Kidney (tissue), 13 donors: ENCODE measurements at regions not wholly inside any gene's neighbourhood (a gene's known extent, or its start where the extent isn't known, plus 50 kb on each side); places are given as distances from the start of the nearest gene placed in this dataset.

ENCODE experiments used
- DNase-seq, 5 donors: peaks; one replicate each; pipeline ENCODE4 v3.0.0-alpha.2; 2013 to 2020
- FAIRE-seq: peaks from 2 replicates; lab custom pipeline; 2012; peaks lifted over from hg19 to GRCh38; lab: Jason Lieb, UNC
- H3K27ac ChIP-seq, 2 donors: one replicate each; pipeline ENCODE4 v1.7.0; 2013; ENCODE audit warnings: low read depth in 2 of 2, low read length in 2 of 2, inconsistent platforms in 1 of 2
- H3K27me3 ChIP-seq: one replicate; pipeline ENCODE4 v1.7.1; 2013; ENCODE audit warnings: low read length, inconsistent platforms; ENCODE audit not compliant: control insufficient read depth, insufficient read depth
- H3K36me3 ChIP-seq, 3 donors: one replicate each; pipeline versions ENCODE4 v1.7.0 to v1.7.1; 2013; ENCODE audit warnings: low read length in 3 of 3, control low read depth in 1 of 3, inconsistent platforms in 1 of 3; ENCODE audit not compliant: insufficient read depth in 3 of 3, control insufficient read depth in 2 of 3
- H3K4me1 ChIP-seq, 3 donors: one replicate each; pipeline versions ENCODE4 v1.7.0 to v1.7.1; 2013; ENCODE audit warnings: low read length in 3 of 3, inconsistent platforms in 1 of 3, low read depth in 1 of 3; ENCODE audit not compliant: control insufficient read depth in 2 of 3, insufficient read depth in 2 of 3
- H3K4me3 ChIP-seq, 3 donors: one replicate each; pipeline versions ENCODE4 v1.7.0 to v1.8.1; 2013; ENCODE audit warnings: low read length in 3 of 3, control low read depth in 1 of 3, inconsistent platforms in 1 of 3
- H3K9ac ChIP-seq, 3 donors: one replicate each; pipeline versions ENCODE4 v1.7.0 to v1.7.1; 2013; ENCODE audit warnings: low read length in 3 of 3, control low read depth in 1 of 3, inconsistent platforms in 1 of 3
- H3K9me3 ChIP-seq, 3 donors: one replicate each; pipeline versions ENCODE4 v1.7.0 to v1.7.1; 2013; ENCODE audit warnings: low read length in 3 of 3, control low read depth in 1 of 3, inconsistent platforms in 1 of 3; ENCODE audit not compliant: control insufficient read depth in 2 of 3, insufficient read depth in 1 of 3
- CTCF ChIP-seq: IDR thresholded peaks from 3 replicates; pipeline ENCODE4 v1.5.1; 2012; ENCODE audit warnings: mild to moderate bottlenecking, moderate library complexity, borderline replicate concordance; ENCODE audit not compliant: insufficient read depth; ENCODE audit errors: extremely low read depth
- intact Hi-C: fragments of 100-400 bp; cut with DNase I; formaldehyde crosslinking; loops from one replicate; pipeline ENCODE4 v1.11.1; 2022
- donor health status: control.
- donor health status: control.
- donor health status: control.
- donor health status: control.
- donor health status: control.
- donor health status: DM: yes; HTN: yes; CAD: no.
- donor health status: Normal renal cell carcinoma (clear cell type).

GRCh38 chr13:85724546-85725432 lies 74.4 kb downstream of the SLITRK6 start:
- Histone ChIP-seq H3K27ac (no peak overlapping the region), H3K27me3 (no peaks in the 10 kb centered on the region), H3K4me1 (no peaks in the 10 kb centered on the region), H3K4me3 (no peak overlapping the region), H3K36me3 (no peaks in the 10 kb centered on the region), H3K9ac (no peak overlapping the region), H3K9me3 (no peaks in the 10 kb centered on the region)
- DNase-seq (peak in 2 of 5 donors; percentile 20 to 50), FAIRE-seq (no peak)
- TF ChIP-seq CTCF, result no peak
- intact Hi-C loops, result no loop called here

- DNase-seq (no peak), FAIRE-seq (no peak)
- no peak for TF ChIP-seq CTCF
These were observed 79.5 kb downstream of the SLITRK6 start for GRCh38 chr13:85719749-85720148.

GRCh38 chr13:85717921-85718320 lies 81.3 kb downstream of the SLITRK6 start:
- Histone ChIP-seq H3K4me3 (no peak overlapping the region), H3K9ac (no peak overlapping the region), H3K27me3 (no peaks in the 10 kb centered on the region), H3K4me1 (no peaks in the 10 kb centered on the region), H3K36me3 (no peaks in the 10 kb centered on the region), H3K9me3 (no peaks in the 10 kb centered on the region), H3K27ac (no peak overlapping the region)
- no peak for FAIRE-seq
- TF ChIP-seq CTCF, result no peak
- DNase-seq, result no peak
- intact Hi-C loops, result no loop called here

More at GRCh38 chr13:85719749-85720148, 79.5 kb downstream of the SLITRK6 start:
- intact Hi-C loops, result no loop called here
- Histone ChIP-seq H3K4me3 (no peak overlapping the region), H3K9me3 (no peaks in the 10 kb centered on the region), H3K27me3 (no peaks in the 10 kb centered on the region), H3K27ac (no peak overlapping the region), H3K9ac (no peak overlapping the region), H3K4me1 (no peaks in the 10 kb centered on the region), H3K36me3 (no peaks in the 10 kb centered on the region)
